ENCODE measurements at regions not wholly inside any gene's neighbourhood (a gene's known extent, or its start where the extent isn't known, plus 50 kb on each side); places are given as distances from the start of the nearest gene placed in this dataset.

DNA sequence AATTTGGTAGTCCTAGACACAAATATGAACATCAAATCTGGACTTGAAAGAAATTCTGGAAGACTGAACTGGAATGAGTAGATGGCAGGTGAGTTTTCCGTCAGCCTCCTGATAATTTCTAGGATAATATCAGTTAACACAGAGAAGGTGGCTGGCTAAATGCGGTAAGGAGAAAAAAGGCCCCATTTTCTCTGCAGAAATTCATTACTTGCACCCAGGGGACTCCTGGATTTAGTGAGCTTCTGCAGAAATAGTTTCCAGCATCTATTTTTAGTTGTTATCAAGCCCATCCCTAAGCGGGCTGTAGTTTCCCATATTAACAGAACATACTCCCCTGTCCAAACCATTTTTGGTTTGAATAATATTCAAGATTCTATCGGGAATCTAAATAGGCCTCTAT, 181.9 kb upstream of the TCERG1L start:
- Histone ChIP-seq H3K4me1 (ENCODE audit: insufficient read depth, low read length) (no peaks in the 10 kb centered on the region), H2BK5ac (ENCODE audit: insufficient read length, low read length) (no peak overlapping the region), H2BK20ac (ENCODE audit: low read depth, low read length, poor library complexity, severe bottlenecking) (no peak overlapping the region), H3K14ac (ENCODE audit: insufficient read depth, low read length) (no peak overlapping the region), H2AFZ (ENCODE audit: low read length) (no peak overlapping the region), H3K27me3 (ENCODE audit: insufficient read depth, low read length) (no peaks in the 10 kb centered on the region), H3K4me2 (ENCODE audit: insufficient read depth, insufficient read length, low read length) (no peak overlapping the region), H3K56ac (ENCODE audit: insufficient read length, low read depth, low read length) (no peak overlapping the region), H4K8ac (replicated peaks; ENCODE audit: insufficient read length, low read depth, low read length) (no peak overlapping the region), H3T11ph (ENCODE audit: low read length) (no peak overlapping the region), H3K23ac (ENCODE audit: insufficient read length, low read depth, low read length) (no peak overlapping the region), H3K79me1 (ENCODE audit: insufficient read depth, low read depth, low read length, poor library complexity, severe bottlenecking) (no peaks in the 10 kb centered on the region), H4K5ac (ENCODE audit: insufficient read length, low read depth, low read length) (no peak overlapping the region), H4K91ac (ENCODE audit: insufficient read length, low read depth, low read length) (no peak overlapping the region), H2AK5ac (ENCODE audit: insufficient read length, low read length) (no peak overlapping the region), H2BK12ac (ENCODE audit: insufficient read length, low read depth, low read length) (no peak overlapping the region), H3K9ac (ENCODE audit: extremely low read depth, insufficient read length, low read length) (no peak overlapping the region), H3K18ac (ENCODE audit: insufficient read length, low read depth, low read length) (no peak overlapping the region), H2BK15ac (ENCODE audit: low read depth, low read length) (no peak overlapping the region), H3K9me3 (ENCODE audit: control insufficient read depth, low read depth, low read length) (no peaks in the 10 kb centered on the region), H4K20me1 (ENCODE audit: control insufficient read depth, insufficient read depth, insufficient read length) (no peaks in the 10 kb centered on the region), H2BK120ac (ENCODE audit: low read depth, low read length, poor library complexity, severe bottlenecking) (no peak overlapping the region), H3K79me2 (ENCODE audit: insufficient read depth, low read length) (no peaks in the 10 kb centered on the region), H3K27ac (ENCODE audit: insufficient read length, low read depth, low read length) (no peak overlapping the region), H3K23me2 (ENCODE audit: insufficient read length, low read depth, low read length, poor library complexity, severe bottlenecking) (no peaks in the 10 kb centered on the region), H3K4ac (ENCODE audit: low read depth, low read length) (no peak overlapping the region)
- DNase-seq: no peak
- H3K9me3 Mint-ChIP-seq: no peaks in the 10 kb centered on the region
- WGBS (ENCODE audit: extremely low coverage, insufficient read length, low lambda C conversion rate): no CpG with 5 or more reads among the region's 4 CpGs
- H3K27ac Mint-ChIP-seq: no peak overlapping the region
- H3K4me3 Mint-ChIP-seq: no peak overlapping the region
- H3K27me3 Mint-ChIP-seq (ENCODE audit: low read depth): no peaks in the 10 kb centered on the region; the same call in 1 of the 2 replicates
- H3K36me3 Mint-ChIP-seq (ENCODE audit: insufficient read depth in 1 of 3, low read depth in 3 of 3): no peaks in the 10 kb centered on the region; a peak in 2 of 7 replicates
- TF ChIP-seq, protein P1, sequence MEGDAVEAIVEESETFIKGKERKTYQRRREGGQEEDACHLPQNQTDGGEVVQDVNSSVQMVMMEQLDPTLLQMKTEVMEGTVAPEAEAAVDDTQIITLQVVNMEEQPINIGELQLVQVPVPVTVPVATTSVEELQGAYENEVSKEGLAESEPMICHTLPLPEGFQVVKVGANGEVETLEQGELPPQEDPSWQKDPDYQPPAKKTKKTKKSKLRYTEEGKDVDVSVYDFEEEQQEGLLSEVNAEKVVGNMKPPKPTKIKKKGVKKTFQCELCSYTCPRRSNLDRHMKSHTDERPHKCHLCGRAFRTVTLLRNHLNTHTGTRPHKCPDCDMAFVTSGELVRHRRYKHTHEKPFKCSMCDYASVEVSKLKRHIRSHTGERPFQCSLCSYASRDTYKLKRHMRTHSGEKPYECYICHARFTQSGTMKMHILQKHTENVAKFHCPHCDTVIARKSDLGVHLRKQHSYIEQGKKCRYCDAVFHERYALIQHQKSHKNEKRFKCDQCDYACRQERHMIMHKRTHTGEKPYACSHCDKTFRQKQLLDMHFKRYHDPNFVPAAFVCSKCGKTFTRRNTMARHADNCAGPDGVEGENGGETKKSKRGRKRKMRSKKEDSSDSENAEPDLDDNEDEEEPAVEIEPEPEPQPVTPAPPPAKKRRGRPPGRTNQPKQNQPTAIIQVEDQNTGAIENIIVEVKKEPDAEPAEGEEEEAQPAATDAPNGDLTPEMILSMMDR (conservative IDR thresholded peaks at IDR 0.05): no peak
- no peaks in the 10 kb centered on the region for H3K4me1 Mint-ChIP-seq
